Astrocyte (in vitro differentiated cells and primary cell): ENCODE measurements at regions not wholly inside any gene's neighbourhood (a gene's known extent, or its start where the extent isn't known, plus 50 kb on each side); places are given as distances from the start of the nearest gene placed in this dataset.

Source experiments
- CTCF ChIP-seq: IDR thresholded peaks from 2 replicates; pipeline ENCODE4 v1.5.1; 2011; ENCODE audit warnings: low read depth, mild to moderate bottlenecking, inconsistent platforms, low read length, moderate library complexity; ENCODE audit not compliant: insufficient read depth
- EZH2 ChIP-seq: IDR thresholded peaks from 2 replicates; pipeline ENCODE4 v1.6.1; 2012; ENCODE audit warnings: mild to moderate bottlenecking, low read length, inconsistent platforms; ENCODE audit not compliant: insufficient read depth

- TF ChIP-seq CTCF (no peak), EZH2 (no peak)
Observed at GRCh38 chr4:32094987-32095386, 1374.8 kb downstream of the PCDH7 start.
